ENCODE measurements at regions not wholly inside any gene's neighbourhood (a gene's known extent, or its start where the extent isn't known, plus 50 kb on each side); places are given as distances from the start of the nearest gene placed in this dataset.

DNA sequence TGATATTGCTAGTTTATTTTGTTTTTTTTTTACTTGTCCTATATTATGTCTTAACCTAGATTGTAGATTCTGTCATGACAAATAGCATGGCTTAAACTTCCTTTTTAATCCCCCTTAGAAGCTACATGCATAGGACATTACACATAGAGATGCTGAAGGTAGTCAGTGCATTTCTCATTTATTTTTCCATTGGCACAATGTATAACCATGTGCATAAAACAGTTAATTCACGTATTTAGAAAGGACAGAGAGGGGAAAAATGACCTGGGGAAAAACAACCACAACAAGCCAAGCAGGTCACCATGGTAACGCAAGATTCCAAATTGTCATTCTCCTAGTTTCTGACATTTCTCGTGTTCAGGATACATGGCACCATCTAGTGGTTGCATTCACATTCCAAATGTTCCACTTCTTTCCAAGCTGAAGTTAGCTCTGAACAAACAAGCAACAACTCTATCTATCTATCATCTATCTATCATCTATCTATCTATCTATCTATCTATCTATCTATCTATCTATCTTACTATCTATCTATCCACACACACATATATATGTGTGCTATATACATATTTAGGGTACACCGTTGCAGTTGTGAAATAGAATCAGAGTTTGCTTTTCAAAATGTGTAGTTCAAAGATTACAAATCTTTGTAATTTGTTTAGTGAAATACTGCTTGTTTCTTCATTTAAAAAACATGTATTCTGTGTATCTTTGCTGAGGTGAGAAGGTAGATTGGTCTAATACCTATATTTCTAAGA is 487.2 kb upstream of the ST8SIA4 start:
- H3K4me1 ChIP-seq (ENCODE audit: control insufficient read depth, extremely low read depth, insufficient read depth, low read length): no peaks in the 10 kb centered on the region
- no peak for TF ChIP-seq MYC (IDR thresholded peaks at IDR 0.05; ENCODE audit: low read depth, low read length)
- TF ChIP-seq, protein P1, sequence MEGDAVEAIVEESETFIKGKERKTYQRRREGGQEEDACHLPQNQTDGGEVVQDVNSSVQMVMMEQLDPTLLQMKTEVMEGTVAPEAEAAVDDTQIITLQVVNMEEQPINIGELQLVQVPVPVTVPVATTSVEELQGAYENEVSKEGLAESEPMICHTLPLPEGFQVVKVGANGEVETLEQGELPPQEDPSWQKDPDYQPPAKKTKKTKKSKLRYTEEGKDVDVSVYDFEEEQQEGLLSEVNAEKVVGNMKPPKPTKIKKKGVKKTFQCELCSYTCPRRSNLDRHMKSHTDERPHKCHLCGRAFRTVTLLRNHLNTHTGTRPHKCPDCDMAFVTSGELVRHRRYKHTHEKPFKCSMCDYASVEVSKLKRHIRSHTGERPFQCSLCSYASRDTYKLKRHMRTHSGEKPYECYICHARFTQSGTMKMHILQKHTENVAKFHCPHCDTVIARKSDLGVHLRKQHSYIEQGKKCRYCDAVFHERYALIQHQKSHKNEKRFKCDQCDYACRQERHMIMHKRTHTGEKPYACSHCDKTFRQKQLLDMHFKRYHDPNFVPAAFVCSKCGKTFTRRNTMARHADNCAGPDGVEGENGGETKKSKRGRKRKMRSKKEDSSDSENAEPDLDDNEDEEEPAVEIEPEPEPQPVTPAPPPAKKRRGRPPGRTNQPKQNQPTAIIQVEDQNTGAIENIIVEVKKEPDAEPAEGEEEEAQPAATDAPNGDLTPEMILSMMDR (IDR thresholded peaks at IDR 0.05; ENCODE audit: extremely low read depth in 1 of 2, insufficient read depth in 1 of 2, low read depth in 1 of 2, low read length in 2 of 2): peak; percentile 49 to 60
- no TSS peak for BruUV-seq (replicated peaks)
- H3K79me2 ChIP-seq (ENCODE audit: control insufficient read depth, insufficient read depth, low read length): no peaks in the 10 kb centered on the region
- H3K27me3 ChIP-seq (ENCODE audit: control insufficient read depth in 2 of 2, insufficient read depth in 2 of 2, low read length in 2 of 2): no peaks in the 10 kb centered on the region
- H3K9ac ChIP-seq (replicated peaks; ENCODE audit: extremely low read depth, insufficient read depth, low read length): no peak overlapping the region
- H2AFZ ChIP-seq (ENCODE audit: low read depth, low read length): no peak overlapping the region
- H3K27ac ChIP-seq (ENCODE audit: insufficient read depth, low read depth, low read length): no peak overlapping the region
- CTCF ChIA-PET: interaction anchor here (0.6 to 3.2 kb wide), 30 partner anchors 8 to 1078 kb away, joined by 3 to 34 read pairs (median 4); no protein-coding TSS in a partner anchor
- intact Hi-C loops (cut with micrococcal nuclease) (loop anchor here (1.0 to 2.0 kb wide), 4 partner anchors 490 to 960 kb away; no protein-coding TSS in a partner anchor), dilution Hi-C loops (cut with MboI; ENCODE audit: extremely low pct_ligation_motif_present, low sequenced_read_pairs) (no loop called here)
- POLR2A ChIA-PET: no interaction called here
- H3K4me3 ChIP-seq (replicated peaks in 1 of 3; ENCODE audit: insufficient read depth in 1 of 3, low read depth in 1 of 3, low read length in 3 of 3): no peak overlapping the region
- H3K4me2 ChIP-seq (ENCODE audit: insufficient read depth, low read length): no peak overlapping the region
- H4K20me1 ChIP-seq (replicated peaks; ENCODE audit: control insufficient read depth, extremely low read depth, insufficient read depth, low read length): no peaks in the 10 kb centered on the region
- H3K9me3 ChIP-seq (replicated peaks; ENCODE audit: control insufficient read depth, insufficient read depth, low read length): no peaks in the 10 kb centered on the region
- DNase-seq (ENCODE audit: low read depth, low spot score) (peak; percentile 78), FAIRE-seq (peak; percentile 86)
- no peaks in the 10 kb centered on the region for H3K36me3 ChIP-seq (ENCODE audit: control insufficient read depth in 2 of 2, extremely low read depth in 1 of 2, insufficient read depth in 2 of 2, low read length in 2 of 2)
- no peaks in the 10 kb centered on the region for H3K9me1 ChIP-seq (replicated peaks; ENCODE audit: control insufficient read depth, extremely low read depth, insufficient read depth, low read length)

DNA sequence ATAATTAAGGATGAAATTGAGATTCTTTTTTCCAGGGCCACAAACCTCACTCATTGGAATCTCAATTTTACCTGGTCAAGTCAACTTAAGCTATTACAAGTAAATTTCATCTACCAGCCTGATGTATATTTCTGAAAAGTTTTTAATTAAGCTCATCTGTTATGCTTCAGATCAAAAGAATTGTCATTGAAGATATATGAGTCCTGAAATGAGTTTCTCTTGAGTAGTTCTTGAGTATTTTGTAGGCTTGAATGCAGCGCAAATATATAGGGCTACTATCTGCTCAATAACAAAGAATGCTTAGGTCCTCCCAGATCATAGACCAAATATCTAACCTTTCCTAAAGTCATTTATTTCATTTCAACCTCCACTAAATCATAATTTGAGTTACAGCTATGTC is 482.2 kb upstream of the ST8SIA4 start:
- H3K4me3 ChIP-seq (replicated peaks in 1 of 3; ENCODE audit: insufficient read depth in 1 of 3, low read depth in 1 of 3, low read length in 3 of 3): no peak overlapping the region
- POLR2A ChIA-PET: no interaction called here
- no peak for DNase-seq (ENCODE audit: low read depth, low spot score)
- H4K20me1 ChIP-seq (replicated peaks; ENCODE audit: control insufficient read depth, extremely low read depth, insufficient read depth, low read length): no peaks in the 10 kb centered on the region
- FAIRE-seq: no peak
- H3K36me3 ChIP-seq (ENCODE audit: control insufficient read depth in 2 of 2, extremely low read depth in 1 of 2, insufficient read depth in 2 of 2, low read length in 2 of 2): no peaks in the 10 kb centered on the region
- CTCF ChIA-PET: no interaction called here
- H2AFZ ChIP-seq (ENCODE audit: low read depth, low read length): no peak overlapping the region
- no peaks in the 10 kb centered on the region for H3K4me1 ChIP-seq (ENCODE audit: control insufficient read depth, extremely low read depth, insufficient read depth, low read length)
- no peak overlapping the region for H3K27ac ChIP-seq (ENCODE audit: insufficient read depth, low read depth, low read length)
- TF ChIP-seq JUN (IDR thresholded peaks at IDR 0.05; ENCODE audit: borderline replicate concordance, insufficient read depth, insufficient read length, low read depth) (no peak), MYC (IDR thresholded peaks at IDR 0.05; ENCODE audit: low read depth, low read length) (no peak), EZH2 (IDR thresholded peaks at IDR 0.05; ENCODE audit: borderline replicate concordance, low read depth, low read length, severe bottlenecking) (no peak), FOS (IDR thresholded peaks at IDR 0.05; ENCODE audit: borderline replicate concordance, insufficient read depth, low read length) (no peak)
- no peaks in the 10 kb centered on the region for H3K9me3 ChIP-seq (replicated peaks; ENCODE audit: control insufficient read depth, insufficient read depth, low read length)
- no peaks in the 10 kb centered on the region for H3K79me2 ChIP-seq (ENCODE audit: control insufficient read depth, insufficient read depth, low read length)
- dilution Hi-C loops (cut with MboI; ENCODE audit: extremely low pct_ligation_motif_present, low sequenced_read_pairs) (no loop called here), intact Hi-C loops (cut with micrococcal nuclease) (no loop called here)
- no peak overlapping the region for H3K4me2 ChIP-seq (ENCODE audit: insufficient read depth, low read length)
- H3K9me1 ChIP-seq (replicated peaks; ENCODE audit: control insufficient read depth, extremely low read depth, insufficient read depth, low read length): no peaks in the 10 kb centered on the region
- H3K27me3 ChIP-seq (ENCODE audit: control insufficient read depth in 2 of 2, insufficient read depth in 2 of 2, low read length in 2 of 2): no peaks in the 10 kb centered on the region
- BruUV-seq (replicated peaks): no TSS peak
- H3K9ac ChIP-seq (replicated peaks; ENCODE audit: extremely low read depth, insufficient read depth, low read length): no peak overlapping the region
